ENCODE measurements at regions not wholly inside any gene's neighbourhood (a gene's known extent, or its start where the extent isn't known, plus 50 kb on each side); places are given as distances from the start of the nearest gene placed in this dataset.

DNA sequence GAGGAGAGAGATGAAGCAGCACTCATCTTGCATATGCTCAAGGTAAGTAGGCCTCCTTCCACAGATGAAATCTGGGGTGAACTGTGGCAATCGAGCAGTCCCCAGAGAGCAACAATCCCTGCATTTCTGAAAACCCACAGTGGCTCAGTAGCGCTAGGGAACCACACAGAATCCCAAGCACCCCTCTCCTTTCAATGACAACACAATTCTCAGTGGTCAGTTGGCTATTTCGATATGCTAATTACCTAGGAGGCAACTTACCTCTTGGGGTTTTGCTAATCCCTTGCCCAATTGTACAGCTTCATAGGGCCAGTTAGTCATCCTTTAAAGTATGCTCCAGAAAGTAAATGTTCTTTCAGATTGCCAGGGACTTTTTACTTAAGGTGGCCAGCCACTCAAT is 1035.7 kb downstream of the BCL11B start:
- H3K27me3 ChIP-seq (replicated peaks; ENCODE audit: insufficient read depth), result no peaks in the 10 kb centered on the region
- ATAC-seq (ENCODE audit: insufficient number of reproducible peaks, low FRiP score, low read depth) (no peak), DNase-seq (ENCODE audit: low spot score) (no peak)
- no peak overlapping the region for H3K4me3 ChIP-seq
- no peaks in the 10 kb centered on the region for H3K9me3 ChIP-seq
- TF ChIP-seq, protein P1, sequence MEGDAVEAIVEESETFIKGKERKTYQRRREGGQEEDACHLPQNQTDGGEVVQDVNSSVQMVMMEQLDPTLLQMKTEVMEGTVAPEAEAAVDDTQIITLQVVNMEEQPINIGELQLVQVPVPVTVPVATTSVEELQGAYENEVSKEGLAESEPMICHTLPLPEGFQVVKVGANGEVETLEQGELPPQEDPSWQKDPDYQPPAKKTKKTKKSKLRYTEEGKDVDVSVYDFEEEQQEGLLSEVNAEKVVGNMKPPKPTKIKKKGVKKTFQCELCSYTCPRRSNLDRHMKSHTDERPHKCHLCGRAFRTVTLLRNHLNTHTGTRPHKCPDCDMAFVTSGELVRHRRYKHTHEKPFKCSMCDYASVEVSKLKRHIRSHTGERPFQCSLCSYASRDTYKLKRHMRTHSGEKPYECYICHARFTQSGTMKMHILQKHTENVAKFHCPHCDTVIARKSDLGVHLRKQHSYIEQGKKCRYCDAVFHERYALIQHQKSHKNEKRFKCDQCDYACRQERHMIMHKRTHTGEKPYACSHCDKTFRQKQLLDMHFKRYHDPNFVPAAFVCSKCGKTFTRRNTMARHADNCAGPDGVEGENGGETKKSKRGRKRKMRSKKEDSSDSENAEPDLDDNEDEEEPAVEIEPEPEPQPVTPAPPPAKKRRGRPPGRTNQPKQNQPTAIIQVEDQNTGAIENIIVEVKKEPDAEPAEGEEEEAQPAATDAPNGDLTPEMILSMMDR (IDR thresholded peaks at IDR 0.05), result no peak
- no peaks in the 10 kb centered on the region for H3K36me3 ChIP-seq
- H3K27ac ChIP-seq, result no peak overlapping the region
- no peaks in the 10 kb centered on the region for H3K4me1 ChIP-seq (ENCODE audit: control insufficient read depth in 1 of 2, low read depth in 2 of 2)

DNA sequence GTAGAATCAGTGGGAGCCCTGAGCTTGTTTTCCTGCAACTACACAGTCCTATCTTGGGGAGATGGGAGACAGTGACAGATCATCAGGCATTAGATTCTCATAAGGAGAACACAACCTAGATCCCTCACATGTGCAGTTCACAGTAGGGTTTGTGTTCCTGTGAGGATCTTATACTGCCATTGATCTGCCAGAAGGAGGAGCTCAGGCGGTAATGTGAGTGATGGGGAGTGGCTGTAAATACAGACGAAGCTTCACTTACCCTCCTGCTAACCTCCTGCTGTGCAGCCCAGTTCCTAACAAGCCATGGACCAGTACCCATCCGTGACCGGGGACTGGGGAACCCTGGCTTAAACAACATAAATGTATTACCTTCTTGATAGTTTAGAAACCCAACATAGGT is 1034.1 kb downstream of the BCL11B start:
- DNase-seq (ENCODE audit: low spot score), result no peak
- ATAC-seq (ENCODE audit: insufficient number of reproducible peaks, low FRiP score, low read depth), result no peak
- H3K4me3 ChIP-seq, result no peak overlapping the region
- TF ChIP-seq, protein P1 (IDR thresholded peaks at IDR 0.05), result no peak
- no peak overlapping the region for H3K27ac ChIP-seq
- no peaks in the 10 kb centered on the region for H3K36me3 ChIP-seq
- H3K9me3 ChIP-seq, result no peaks in the 10 kb centered on the region
- no peaks in the 10 kb centered on the region for H3K27me3 ChIP-seq (replicated peaks; ENCODE audit: insufficient read depth)
- H3K4me1 ChIP-seq (ENCODE audit: control insufficient read depth in 1 of 2, low read depth in 2 of 2), result no peaks in the 10 kb centered on the region

DNA sequence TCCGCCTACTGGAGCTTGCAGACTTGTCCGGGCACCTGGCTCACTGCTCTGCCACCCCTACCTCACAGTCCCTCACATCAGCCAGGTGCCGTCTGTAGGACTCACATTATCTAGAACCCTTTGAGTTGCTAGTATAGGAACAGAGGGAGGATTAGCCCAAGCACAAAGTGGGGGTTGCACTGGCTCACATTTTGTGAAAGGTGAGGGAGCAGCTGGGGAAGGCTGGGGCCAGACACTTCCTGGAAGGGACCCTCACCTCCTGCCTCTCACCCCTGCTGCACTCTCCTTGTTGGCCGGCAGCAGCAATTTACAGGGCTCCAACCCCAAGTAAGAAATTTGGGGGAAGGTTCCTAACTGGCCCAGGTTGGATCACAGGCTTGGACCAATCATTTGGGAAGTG is 1031.6 kb downstream of the BCL11B start:
- no peak for ATAC-seq (ENCODE audit: insufficient number of reproducible peaks, low FRiP score, low read depth)
- H3K9me3 ChIP-seq, result no peaks in the 10 kb centered on the region
- H3K4me1 ChIP-seq (ENCODE audit: control insufficient read depth in 1 of 2, low read depth in 2 of 2), result no peaks in the 10 kb centered on the region
- H3K27me3 ChIP-seq (replicated peaks; ENCODE audit: insufficient read depth), result no peaks in the 10 kb centered on the region
- no peak overlapping the region for H3K27ac ChIP-seq
- no peaks in the 10 kb centered on the region for H3K36me3 ChIP-seq
- DNase-seq (ENCODE audit: low spot score), result no peak
- H3K4me3 ChIP-seq, result no peak overlapping the region
- TF ChIP-seq, protein P1 (IDR thresholded peaks at IDR 0.05), result no peak

- no peak overlapping the region for H3K27ac ChIP-seq
- H3K9me3 ChIP-seq, result no peaks in the 10 kb centered on the region
- H3K36me3 ChIP-seq, result no peaks in the 10 kb centered on the region
- no peak for DNase-seq (ENCODE audit: low spot score)
- H3K27me3 ChIP-seq (replicated peaks; ENCODE audit: insufficient read depth), result no peaks in the 10 kb centered on the region
- no peak for ATAC-seq (ENCODE audit: insufficient number of reproducible peaks, low FRiP score, low read depth)
- TF ChIP-seq, protein P1 (IDR thresholded peaks at IDR 0.05), result no peak
- no peak overlapping the region for H3K4me3 ChIP-seq
- no peaks in the 10 kb centered on the region for H3K4me1 ChIP-seq (ENCODE audit: control insufficient read depth in 1 of 2, low read depth in 2 of 2)
Observed at GRCh38 chr14:98242903-98243302, 1029.1 kb downstream of the BCL11B start.

DNA sequence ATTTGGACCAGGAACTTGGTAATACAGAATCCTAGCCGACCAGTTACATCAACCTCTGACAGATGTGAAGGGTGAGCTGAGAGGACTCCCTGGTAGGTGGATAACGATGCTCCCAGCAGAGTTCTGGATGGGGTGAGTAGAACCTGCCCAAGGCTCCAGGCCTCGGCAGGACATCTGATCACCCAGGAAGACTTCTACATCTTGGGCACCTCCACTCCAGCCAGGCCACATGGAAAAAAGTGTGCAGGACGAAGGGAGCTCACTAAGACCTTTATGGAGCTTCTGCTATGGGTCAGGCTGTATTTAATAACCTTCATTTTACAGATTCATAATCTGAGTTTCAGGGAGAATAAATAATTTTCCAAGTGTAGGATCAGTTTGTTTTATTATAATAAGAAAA is 1028.7 kb downstream of the BCL11B start:
- no peak for DNase-seq (ENCODE audit: low spot score)
- Histone ChIP-seq H3K27me3 (replicated peaks; ENCODE audit: insufficient read depth) (no peaks in the 10 kb centered on the region), H3K36me3 (no peaks in the 10 kb centered on the region), H3K4me1 (ENCODE audit: control insufficient read depth in 1 of 2, low read depth in 2 of 2) (no peaks in the 10 kb centered on the region), H3K9me3 (no peaks in the 10 kb centered on the region), H3K27ac (no peak overlapping the region), H3K4me3 (no peak overlapping the region)
- ATAC-seq (ENCODE audit: insufficient number of reproducible peaks, low FRiP score, low read depth), result no peak
- TF ChIP-seq, protein P1 (IDR thresholded peaks at IDR 0.05), result no peak
